ACC112 (cell line): ENCODE measurements at regions not wholly inside any gene's neighbourhood (a gene's known extent, or its start where the extent isn't known, plus 50 kb on each side); places are given as distances from the start of the nearest gene placed in this dataset.
"Not testable (repeated sequence)": the region's sequence is repeated elsewhere in the genome, so short reads cannot be mapped to it uniquely, and the experiment has no call there.

Experiments
- H2AFZ ChIP-seq: fragments of 200-600 bp; sonication (generic); one replicate; pipeline ENCODE4 v1.6.0; 2017; ENCODE audit warnings: antibody characterized with exemption, low read length; ENCODE audit not compliant: unreplicated experiment
- H3K27ac ChIP-seq: fragments of 200-600 bp; sonication (generic); 2 replicates; pipeline ENCODE4 v1.5.1; 2014; ENCODE audit warnings: low read depth, mild to moderate bottlenecking, antibody characterized with exemption, low read length, moderate library complexity
- H3K27me3 ChIP-seq: fragments of 200-600 bp; sonication (generic); 2 replicates; pipeline ENCODE4 v1.6.1; 2014; ENCODE audit warnings: mild to moderate bottlenecking, antibody characterized with exemption, low read length, moderate library complexity, mixed read lengths; ENCODE audit not compliant: insufficient read depth
- H3K36me3 ChIP-seq: fragments of 200-600 bp; sonication (generic); 2 replicates; pipeline ENCODE4 v1.6.1; 2016; ENCODE audit warnings: mild to moderate bottlenecking, antibody characterized with exemption, low read length, moderate library complexity, mixed read lengths; ENCODE audit not compliant: insufficient read depth
- H3K4me1 ChIP-seq: fragments of 200-600 bp; sonication (generic); one replicate; pipeline ENCODE4 v1.6.1; 2016; ENCODE audit warnings: low read length, mixed read lengths; ENCODE audit not compliant: insufficient read depth, unreplicated experiment, control insufficient read depth
- H3K4me3 ChIP-seq: fragments of 200-600 bp; sonication (generic); 2 replicates; pipeline ENCODE4 v1.5.1; 2014; ENCODE audit warnings: mild to moderate bottlenecking, low read depth, low read length
- H3K79me2 ChIP-seq: fragments of 200-600 bp; sonication (generic); one replicate; pipeline ENCODE4 v1.6.0; 2016; ENCODE audit warnings: low read length; ENCODE audit not compliant: control insufficient read depth, unreplicated experiment, insufficient read depth

- H3K79me2 ChIP-seq, result no peaks in the 10 kb centered on the region
- H3K36me3 ChIP-seq, result no peaks in the 10 kb centered on the region
- peaks cover 16% of the 10 kb centered on the region for H3K4me1 ChIP-seq
- H3K27ac ChIP-seq, result peak overlapping the region; percentile 32
- no peaks in the 10 kb centered on the region for H3K27me3 ChIP-seq
- H2AFZ ChIP-seq, result peak overlapping the region; percentile 69
- H3K4me3 ChIP-seq, result peak overlapping the region; percentile 48
These were observed 399.2 kb downstream of the CPS1 start for GRCh38 chr2:210955591-210955990.

- H3K4me1 ChIP-seq, result peaks cover 16% of the 10 kb centered on the region
- H3K4me3 ChIP-seq, result no peak overlapping the region
- peak overlapping the region; percentile 32; the same call in 1 of the 2 replicates for H3K27ac ChIP-seq
- H3K79me2 ChIP-seq, result no peaks in the 10 kb centered on the region
- H2AFZ ChIP-seq, result no peak overlapping the region
- H3K27me3 ChIP-seq, result no peaks in the 10 kb centered on the region
- no peaks in the 10 kb centered on the region for H3K36me3 ChIP-seq
These were observed 399.7 kb downstream of the CPS1 start for GRCh38 chr2:210956101-210956500.

DNA sequence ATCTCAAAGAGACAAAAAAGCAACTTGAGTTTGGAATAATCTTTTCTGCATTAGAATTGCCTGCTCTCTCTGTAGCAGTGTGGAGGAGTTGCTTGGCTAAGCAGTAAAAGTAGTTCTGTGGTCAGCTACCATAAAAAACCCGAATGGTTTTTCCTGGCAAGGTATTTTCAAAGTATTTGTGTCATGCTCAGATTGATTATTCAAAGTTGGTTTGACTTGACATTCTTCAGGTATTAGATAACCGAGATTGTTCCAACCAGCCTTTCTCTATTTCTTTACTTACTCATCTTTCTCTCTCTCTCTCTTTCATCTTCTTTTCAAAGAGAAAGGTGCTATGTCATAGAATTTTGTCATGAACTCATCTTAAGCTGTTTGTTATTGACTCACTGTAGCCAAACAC is 404.9 kb downstream of the CPS1 start:
- no peak overlapping the region for H3K27ac ChIP-seq
- no peaks in the 10 kb centered on the region for H3K36me3 ChIP-seq
- H3K79me2 ChIP-seq, result no peaks in the 10 kb centered on the region
- no peaks in the 10 kb centered on the region for H3K27me3 ChIP-seq
- peaks cover 10% of the 10 kb centered on the region for H3K4me1 ChIP-seq
- H3K4me3 ChIP-seq, result no peak overlapping the region
- H2AFZ ChIP-seq, result no peak overlapping the region

DNA sequence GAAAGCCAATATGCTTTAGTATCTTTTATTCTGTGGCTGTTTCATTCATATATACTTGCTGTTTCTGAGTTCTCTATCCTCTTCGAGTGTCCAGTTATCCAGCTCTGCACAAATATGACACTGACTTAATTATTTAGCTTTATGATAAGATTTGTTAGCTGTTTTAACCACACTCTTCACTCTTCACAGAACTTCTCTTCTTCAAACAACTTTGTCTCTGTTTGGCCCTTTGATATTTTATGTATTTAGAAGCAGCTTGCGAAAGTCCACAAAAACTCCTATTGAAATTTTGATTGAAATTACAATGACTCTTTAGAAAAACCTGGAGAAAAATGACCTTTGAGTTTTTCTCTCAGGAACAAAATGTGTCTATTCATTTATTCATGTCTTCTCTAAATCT is 407.0 kb downstream of the CPS1 start:
- no peaks in the 10 kb centered on the region for H3K27me3 ChIP-seq
- peaks cover 9% of the 10 kb centered on the region for H3K4me1 ChIP-seq
- no peak overlapping the region for H3K4me3 ChIP-seq
- H3K36me3 ChIP-seq, result no peaks in the 10 kb centered on the region
- no peaks in the 10 kb centered on the region for H3K79me2 ChIP-seq
- no peak overlapping the region for H2AFZ ChIP-seq
- no peak overlapping the region for H3K27ac ChIP-seq

DNA sequence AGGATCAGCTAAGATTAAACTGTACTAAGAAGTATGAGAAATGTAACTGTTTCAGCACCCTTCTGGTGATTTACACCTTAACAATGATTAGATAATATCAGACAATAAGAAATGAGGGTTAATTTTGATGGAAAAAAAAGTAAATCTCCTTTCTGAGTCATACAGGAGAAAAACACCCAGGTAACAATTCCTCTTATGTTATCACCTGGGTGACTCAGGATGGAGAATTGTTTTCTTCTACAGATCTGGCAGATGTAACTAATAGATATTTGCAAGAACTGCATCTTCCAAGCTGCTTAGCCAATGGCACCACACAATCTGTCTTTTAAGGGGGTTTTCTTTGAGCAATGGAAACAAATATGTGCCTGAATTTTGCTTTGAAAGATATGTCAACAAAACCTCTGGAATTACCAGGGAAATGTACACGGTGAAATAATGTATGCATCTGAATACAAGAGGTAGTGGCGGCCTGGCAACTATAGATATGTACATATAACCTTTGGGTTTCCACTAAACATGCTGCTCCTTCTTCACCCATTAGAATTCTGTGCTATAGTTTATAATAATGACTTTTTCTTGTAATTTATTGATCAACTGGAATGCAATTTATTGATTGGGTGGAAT is 407.9 kb downstream of the CPS1 start:
- Histone ChIP-seq H3K27me3 (no peaks in the 10 kb centered on the region), H3K36me3 (no peaks in the 10 kb centered on the region), H3K4me3 (no peak overlapping the region), H3K79me2 (no peaks in the 10 kb centered on the region), H3K4me1 (peaks cover 9% of the 10 kb centered on the region), H3K27ac (no peak overlapping the region), H2AFZ (no peak overlapping the region)

GRCh38 chr2:210965472-210965871 is 409.1 kb downstream of the CPS1 start:
- Histone ChIP-seq H3K4me3 (no peak overlapping the region), H3K36me3 (no peaks in the 10 kb centered on the region), H3K27me3 (no peaks in the 10 kb centered on the region), H2AFZ (peak overlapping the region; percentile 36), H3K4me1 (peaks cover 9% of the 10 kb centered on the region), H3K27ac (0 out of 2 replicates have a peak overlapping the region, but pooled peaks have one; percentile 25), H3K79me2 (no peaks in the 10 kb centered on the region)

DNA sequence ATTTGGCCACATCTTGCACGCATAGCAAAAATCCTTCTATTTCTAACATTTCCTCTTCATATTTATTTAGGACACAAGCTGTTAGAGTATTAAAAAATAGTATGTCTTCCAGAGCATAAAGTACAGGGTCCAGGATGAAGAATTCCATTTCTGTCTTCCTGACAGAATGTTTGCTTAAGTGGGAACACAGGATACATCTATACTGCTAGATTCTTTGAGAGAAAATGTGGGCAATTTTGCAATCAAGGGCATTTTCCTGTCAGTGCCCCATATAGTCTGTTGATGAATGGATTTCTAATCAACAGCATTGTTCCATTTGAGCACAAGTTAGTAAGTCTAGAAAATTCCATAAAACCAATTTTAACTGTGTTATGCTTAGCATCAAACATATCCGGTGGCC is 409.9 kb downstream of the CPS1 start:
- Histone ChIP-seq H2AFZ (no peak overlapping the region), H3K27ac (no peak overlapping the region), H3K79me2 (no peaks in the 10 kb centered on the region), H3K4me1 (peaks cover 12% of the 10 kb centered on the region), H3K27me3 (no peaks in the 10 kb centered on the region), H3K36me3 (no peaks in the 10 kb centered on the region), H3K4me3 (no peak overlapping the region)

DNA sequence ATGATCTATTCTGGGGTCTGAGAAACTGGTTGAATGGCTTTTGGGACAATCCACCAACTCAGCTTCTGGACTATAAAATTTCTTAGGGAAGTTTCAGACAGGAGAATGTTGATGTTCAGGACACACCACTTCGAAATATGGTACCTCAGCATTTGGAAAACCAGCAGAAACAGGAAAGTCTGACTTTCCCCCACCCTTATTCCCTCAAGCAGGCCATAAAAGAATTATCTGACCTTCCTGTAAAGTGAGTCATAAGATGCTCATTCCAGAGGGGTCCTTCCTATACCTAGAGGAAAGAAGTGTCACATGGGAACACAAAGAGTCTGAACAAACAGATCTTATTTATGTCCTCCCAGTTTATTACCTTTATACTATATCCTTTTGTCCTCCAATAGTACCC is 415.0 kb downstream of the CPS1 start:
- H3K27me3 ChIP-seq, result no peaks in the 10 kb centered on the region
- no peaks in the 10 kb centered on the region for H3K79me2 ChIP-seq
- no peak overlapping the region for H3K4me3 ChIP-seq
- H2AFZ ChIP-seq, result no peak overlapping the region
- H3K4me1 ChIP-seq, result peaks cover 9% of the 10 kb centered on the region
- H3K36me3 ChIP-seq, result no peaks in the 10 kb centered on the region
- no peak overlapping the region for H3K27ac ChIP-seq

- H3K27me3 ChIP-seq, H3K27ac ChIP-seq, H2AFZ ChIP-seq, H3K36me3 ChIP-seq, H3K4me3 ChIP-seq, H3K4me1 ChIP-seq, H3K79me2 ChIP-seq: not testable (repeated sequence)
These were observed 430.4 kb downstream of the CPS1 start for GRCh38 chr2:210986806-210987205.

DNA sequence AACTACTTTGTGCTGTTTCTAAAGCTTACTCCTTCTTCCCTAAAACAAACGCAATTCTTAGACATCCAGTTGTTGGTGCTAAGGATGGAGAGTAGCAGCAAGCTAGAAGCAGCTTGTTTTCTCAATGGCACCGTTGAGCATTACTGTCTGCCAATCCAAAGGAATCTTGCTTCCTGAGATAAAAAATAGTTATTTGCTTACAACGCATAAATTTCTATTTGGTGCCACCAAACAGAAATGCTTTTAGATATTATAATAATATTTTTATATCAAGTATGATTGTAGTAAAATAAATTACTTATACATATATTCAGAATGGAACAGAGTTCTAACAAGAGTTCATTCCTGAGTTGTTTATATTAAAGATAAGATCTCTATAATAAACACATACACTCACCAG is 434.7 kb downstream of the CPS1 start:
- no peak overlapping the region for H3K4me3 ChIP-seq
- peaks cover 4% of the 10 kb centered on the region for H3K4me1 ChIP-seq
- no peak overlapping the region for H3K27ac ChIP-seq
- no peak overlapping the region for H2AFZ ChIP-seq
- H3K36me3 ChIP-seq, result no peaks in the 10 kb centered on the region; the same call in 1 of the 2 replicates
- no peaks in the 10 kb centered on the region for H3K79me2 ChIP-seq
- no peaks in the 10 kb centered on the region for H3K27me3 ChIP-seq

- H3K36me3 ChIP-seq, result no peaks in the 10 kb centered on the region; the same call in 1 of the 2 replicates
- no peaks in the 10 kb centered on the region for H3K79me2 ChIP-seq
- H3K4me3 ChIP-seq, result no peak overlapping the region
- H3K4me1 ChIP-seq, result peaks cover 15% of the 10 kb centered on the region
- no peaks in the 10 kb centered on the region for H3K27me3 ChIP-seq
- no peak overlapping the region for H2AFZ ChIP-seq
- H3K27ac ChIP-seq, result no peak overlapping the region
These were observed 437.7 kb downstream of the CPS1 start for GRCh38 chr2:210994104-210994503.
